Adipose tissue (tissue), 3 donors: ENCODE measurements at regions not wholly inside any gene's neighbourhood (a gene's known extent, or its start where the extent isn't known, plus 50 kb on each side); places are given as distances from the start of the nearest gene placed in this dataset.
"Not testable (repeated sequence)": the region's sequence is repeated elsewhere in the genome, so short reads cannot be mapped to it uniquely, and the experiment has no call there.

Experiments used
- H3K27ac ChIP-seq: one replicate; pipeline ENCODE4 v1.5.1; 2013; ENCODE audit warnings: low read depth, low read length
- WGBS, 3 donors: extraction: QIAGEN DNeasy Blood & Tissue Kit; methylation state at CpG; one replicate each; pipeline ENCODE4 v1.1.7; 2013; 5-methylcytosine and 5-hydroxymethylcytosine counted together
- donor health status: healthy with polysubstance abuse.
- donor health status: Bipolar disorder and iron deficiency.
- donor health status: healthy.

GRCh38 chr16:65702707-65703402 is 581.0 kb upstream of the CDH11 start:
- H3K27ac ChIP-seq: no peak overlapping the region

GRCh38 chr16:65700596-65700995 is 578.7 kb upstream of the CDH11 start:
- WGBS, 3 donors: 48 to 66% (median 61%) methylated on average over 2 of the region's 2 CpGs
- H3K27ac ChIP-seq: no peak overlapping the region

More at GRCh38 chr16:65702707-65703402, 581.0 kb upstream of the CDH11 start:
- WGBS, 3 donors: 56 to 80% (median 71%) methylated on average over 8 of the region's 8 CpGs

DNA sequence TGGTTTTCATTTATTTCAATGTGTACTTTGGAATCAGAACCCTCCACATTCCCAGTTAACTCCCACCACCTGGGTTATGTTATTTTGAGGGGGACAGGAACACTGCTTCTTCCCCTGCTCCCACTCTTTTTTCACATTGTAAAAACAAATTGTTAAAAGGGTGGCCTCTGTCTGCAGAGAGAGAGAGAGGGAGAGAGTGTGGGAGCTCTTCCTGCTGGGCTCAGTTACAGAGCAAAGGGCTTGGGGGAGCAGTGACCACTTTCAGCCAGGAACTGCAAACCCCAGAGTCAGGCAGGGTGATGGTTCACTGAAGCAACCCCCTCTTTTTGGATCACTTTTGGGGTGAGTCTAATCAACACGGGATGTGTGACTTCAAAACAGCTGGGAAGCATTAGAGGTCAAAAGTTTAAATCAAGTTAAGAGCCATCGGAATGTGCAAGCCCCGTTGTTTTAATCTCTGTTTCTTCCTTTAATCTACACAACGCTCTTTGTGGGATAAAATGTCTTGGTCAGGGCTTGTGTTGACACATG is 577.0 kb upstream of the CDH11 start:
- 9 to 34% (median 30%) methylated on average over 4 of the region's 4 CpGs for WGBS, 3 donors
- H3K27ac ChIP-seq: no peak overlapping the region

GRCh38 chr16:65697521-65697920 is 575.7 kb upstream of the CDH11 start:
- H3K27ac ChIP-seq: no peak overlapping the region
- 65 to 69% (median 67%) methylated on average over 5 of the region's 5 CpGs for WGBS, 3 donors

GRCh38 chr16:65697065-65697464 is 575.2 kb upstream of the CDH11 start:
- 54 to 96% (median 75%) methylated on average over 1 of the region's 1 CpG for WGBS, 3 donors

GRCh38 chr16:65691846-65692245 is 570.0 kb upstream of the CDH11 start:
- H3K27ac ChIP-seq: not testable (repeated sequence)
- 71 to 94% (median 81%) methylated on average over 2 to 4 of the region's 4 CpGs for WGBS, 3 donors

More at GRCh38 chr16:65697065-65697464, 575.2 kb upstream of the CDH11 start:
- H3K27ac ChIP-seq: no peak overlapping the region

GRCh38 chr16:65689726-65690125 is 567.9 kb upstream of the CDH11 start:
- no peak overlapping the region for H3K27ac ChIP-seq
- WGBS, 3 donors: 88 to 97% (median 97%) methylated on average over 6 to 8 of the region's 8 CpGs

GRCh38 chr16:65688301-65688700 is 566.4 kb upstream of the CDH11 start:
- WGBS, 3 donors: 63 to 90% (median 89%) methylated on average over 1 of the region's 1 CpG
- H3K27ac ChIP-seq: no peak overlapping the region

DNA sequence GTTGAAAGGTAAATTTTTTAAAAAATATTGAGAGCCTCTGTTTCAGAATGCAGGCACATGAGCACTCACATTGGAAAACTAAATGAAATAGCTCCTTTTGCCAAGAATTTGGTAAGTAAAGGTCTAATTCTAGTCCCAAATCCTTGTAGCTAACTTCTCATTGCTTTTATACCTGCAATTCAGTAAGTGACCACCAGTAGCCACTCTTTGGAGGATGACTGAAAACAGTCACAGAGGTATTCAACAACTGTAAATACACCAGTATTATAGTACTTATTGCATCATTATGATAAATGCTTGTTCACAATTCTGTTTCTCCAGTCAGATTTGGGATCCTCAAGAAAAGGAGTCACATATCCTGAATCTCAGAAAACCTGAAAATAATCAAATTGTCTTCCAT is 562.4 kb upstream of the CDH11 start:
- no peak overlapping the region for H3K27ac ChIP-seq

GRCh38 chr16:65681406-65681805 is 559.5 kb upstream of the CDH11 start:
- WGBS, 3 donors: 30 to 59% (median 48%) methylated on average over 4 of the region's 4 CpGs
- H3K27ac ChIP-seq: no peak overlapping the region

DNA sequence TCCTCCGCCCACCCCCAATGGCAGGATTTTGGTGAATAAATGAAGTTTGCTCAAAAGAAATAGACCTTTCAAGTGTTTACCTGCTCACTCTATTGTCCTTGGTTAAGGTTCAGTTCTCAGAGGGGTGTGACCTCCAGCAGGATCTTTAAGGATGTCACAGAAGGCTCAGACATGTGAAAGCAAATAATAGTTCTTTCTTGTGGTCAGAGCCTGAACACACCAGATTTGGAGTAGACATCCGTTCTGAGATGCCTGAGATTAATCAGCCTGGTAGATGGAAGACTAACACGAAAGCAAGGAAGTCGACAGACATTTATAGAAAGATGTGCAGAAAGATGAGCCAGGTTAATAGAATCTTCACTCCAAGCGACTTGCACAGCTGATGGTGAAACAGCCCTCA is 557.9 kb upstream of the CDH11 start:
- H3K27ac ChIP-seq: no peak overlapping the region
- whole genome bisulfite sequencing, 3 donors: 71 to 85% (median 81%) methylated on average over 5 of the region's 5 CpGs

GRCh38 chr16:65675161-65675560 is 553.3 kb upstream of the CDH11 start:
- WGBS, 3 donors: 18 to 46% (median 43%) methylated on average over 1 of the region's 1 CpG
- no peak overlapping the region for H3K27ac ChIP-seq

- WGBS, 3 donors: 32 to 58% (median 56%) methylated on average over 3 of the region's 3 CpGs
- H3K27ac ChIP-seq: no peak overlapping the region
Measured at GRCh38 chr16:65672960-65673359, 551.1 kb upstream of the CDH11 start.

GRCh38 chr16:65671071-65671470 is 549.2 kb upstream of the CDH11 start:
- H3K27ac ChIP-seq: no peak overlapping the region
- WGBS, 3 donors: 38 to 68% (median 50%) methylated on average over 4 of the region's 4 CpGs

DNA sequence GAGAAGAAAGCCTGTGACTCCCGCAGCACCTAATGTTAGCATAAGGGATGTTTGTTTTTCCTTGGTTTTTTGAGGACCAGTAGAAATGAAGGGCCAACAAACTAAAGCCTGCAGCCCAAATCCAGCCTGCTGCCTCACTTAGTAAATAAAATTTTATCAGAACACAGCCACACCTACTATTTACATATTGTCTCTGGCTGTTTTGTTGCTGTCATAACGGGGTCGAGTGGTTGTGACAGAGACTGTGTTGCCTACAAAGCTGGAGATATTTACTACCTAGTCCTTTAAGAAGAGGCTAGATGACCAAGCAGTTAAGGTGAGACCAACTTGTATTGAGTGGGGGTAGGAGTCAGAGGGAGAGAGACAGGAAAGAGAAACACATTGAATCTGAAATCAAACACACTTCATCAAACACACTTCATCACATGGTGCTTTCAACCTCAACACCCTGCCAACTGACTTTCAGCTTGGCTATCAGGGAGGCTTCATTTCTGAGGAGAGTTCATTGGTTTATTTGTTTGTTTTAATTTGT is 546.3 kb upstream of the CDH11 start:
- H3K27ac ChIP-seq: no peak overlapping the region
- WGBS, 3 donors: 41 to 88% (median 82%) methylated on average over 3 of the region's 3 CpGs

- H3K27ac ChIP-seq: no peak overlapping the region
- WGBS, 3 donors: 79 to 90% (median 89%) methylated on average over 7 of the region's 7 CpGs
Measured at GRCh38 chr16:65667011-65667578, 545.2 kb upstream of the CDH11 start.

DNA sequence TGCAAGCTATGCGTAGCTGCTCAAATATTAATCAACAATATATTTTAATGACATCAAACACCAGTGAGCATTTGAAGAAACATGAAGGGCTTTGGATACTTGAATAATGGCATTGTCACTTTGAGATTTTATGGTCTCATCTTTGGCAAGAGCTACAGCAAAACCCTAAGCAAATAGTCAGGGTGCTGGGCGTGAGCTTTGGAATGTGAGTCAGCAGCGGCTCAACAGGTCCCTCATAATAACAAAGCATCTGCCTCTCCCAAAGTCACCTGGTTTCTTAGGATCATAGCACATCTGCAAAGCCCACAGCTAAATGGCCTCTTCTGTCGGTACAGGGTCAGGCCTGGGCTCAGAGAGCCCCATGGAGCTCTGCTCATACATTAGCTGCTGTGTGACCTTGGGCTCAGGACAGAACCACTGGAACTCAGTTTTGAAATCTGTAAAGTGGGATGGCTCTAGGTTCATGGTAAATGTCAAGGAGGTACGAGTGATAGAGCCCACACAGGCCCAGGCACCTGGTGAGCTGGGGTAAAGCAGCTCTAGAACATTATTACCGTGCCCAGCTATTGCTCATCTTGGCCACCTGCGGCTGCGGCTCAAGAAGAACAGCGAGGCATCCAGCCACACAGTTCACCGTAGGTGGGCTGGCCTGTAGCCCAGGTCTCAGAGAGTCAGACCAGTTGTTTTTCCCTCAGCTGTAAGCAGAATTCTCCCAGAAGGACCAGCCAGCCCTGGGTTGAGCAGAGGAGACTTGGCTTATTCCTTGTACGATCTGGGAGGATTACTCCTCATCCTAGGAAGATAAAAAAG is 544.5 kb upstream of the CDH11 start:
- 75 to 86% (median 79%) methylated on average over 11 of the region's 11 CpGs for WGBS, 3 donors
- H3K27ac ChIP-seq: no peak overlapping the region

GRCh38 chr16:65665586-65665985 is 543.7 kb upstream of the CDH11 start:
- 50 to 53% (median 53%) methylated on average over 3 of the region's 3 CpGs for WGBS, 3 donors
- no peak overlapping the region for H3K27ac ChIP-seq

- WGBS, 3 donors: 84 to 91% (median 86%) methylated on average over 3 of the region's 3 CpGs
- H3K27ac ChIP-seq: no peak overlapping the region
Measured at GRCh38 chr16:65663774-65664173, 541.9 kb upstream of the CDH11 start.
